Endothelial cell of umbilical vein (primary cell): ENCODE measurements at regions not wholly inside any gene's neighbourhood (a gene's known extent, or its start where the extent isn't known, plus 50 kb on each side); places are given as distances from the start of the nearest gene placed in this dataset.

Source experiments
- BruUV-seq: library from RNA; stranded (reverse); fragments of 400-500 nt; replicated peaks from 2 replicates; lab custom pipeline; 2021; lab: Mats Ljungman, UMichigan
- CTCF ChIA-PET: fragments of 300-600, 350-600 bp; sonication (Branson Sonifier 250); formaldehyde crosslinking; loops from one replicate; lab custom pipeline; 2021; ENCODE audit warnings: antibody characterized with exemption, inconsistent platforms; lab: Charles Lee
- POLR2A ChIA-PET: fragments of 300-600, 350-600 bp; sonication (Branson Sonifier 250); formaldehyde crosslinking; loops from one replicate; lab custom pipeline; 2021; ENCODE audit warnings: antibody characterized with exemption, inconsistent platforms; lab: Charles Lee
- DNase-seq: peaks from one replicate; pipeline ENCODE4 v3.0.0-alpha.2; 2011; ENCODE audit warnings: low read depth, low spot score
- FAIRE-seq: peaks from 2 replicates; lab custom pipeline; 2011; peaks lifted over from hg19 to GRCh38; lab: Jason Lieb, UNC
- H2AFZ ChIP-seq: 2 replicates; pipeline ENCODE4 v1.6.0; 2012; ENCODE audit warnings: low read depth, low read length, control low read depth, inconsistent platforms
- H3K27ac ChIP-seq: 2 replicates; pipeline ENCODE4 v1.5.1; 2011; ENCODE audit warnings: low read depth, mild to moderate bottlenecking, control low read depth, low read length, moderate library complexity; ENCODE audit not compliant: insufficient read depth
- H3K27me3 ChIP-seq, 2 experiments: 2 replicates each; pipeline versions ENCODE4 v1.6.0 to v1.6.1; 2011; ENCODE audit warnings: low read length in 2 of 2, mixed read lengths in 1 of 2; ENCODE audit not compliant: control insufficient read depth in 2 of 2, insufficient read depth in 2 of 2
- H3K36me3 ChIP-seq, 2 experiments: 2 replicates in 1 of 2; 3 replicates in 1 of 2; pipeline ENCODE4 v1.5.1; 2011; ENCODE audit warnings: low read length in 2 of 2, mild to moderate bottlenecking in 1 of 2, moderate library complexity in 1 of 2; ENCODE audit not compliant: control insufficient read depth in 2 of 2, insufficient read depth in 2 of 2; ENCODE audit errors: extremely low read depth in 1 of 2
- H3K4me1 ChIP-seq: 3 replicates; pipeline ENCODE4 v1.5.1; 2011; ENCODE audit warnings: mild to moderate bottlenecking, low read length; ENCODE audit not compliant: control insufficient read depth, insufficient read depth; ENCODE audit errors: extremely low read depth
- H3K4me2 ChIP-seq: 2 replicates; pipeline ENCODE4 v1.6.1; 2011; ENCODE audit warnings: low read length, control low read depth, mixed read lengths; ENCODE audit not compliant: insufficient read depth
- H3K4me3 ChIP-seq, 3 experiments: fragments of 200-600 bp in 1 of 3; sonication (generic), shearing (Covaris generic) in 1 of 3; replicated peaks in 1 of 3; 2 replicates each; pipeline ENCODE4 v1.5.1; 2011 to 2016; ENCODE audit warnings: control low read depth in 3 of 3, low read length in 3 of 3, mild to moderate bottlenecking in 2 of 3, inconsistent platforms in 1 of 3, low read depth in 1 of 3, moderate library complexity in 1 of 3; ENCODE audit not compliant: insufficient read depth in 1 of 3
- H3K79me2 ChIP-seq: 2 replicates; pipeline ENCODE4 v1.6.0; 2012; ENCODE audit warnings: low read length, inconsistent platforms; ENCODE audit not compliant: control insufficient read depth, insufficient read depth
- H3K9ac ChIP-seq: replicated peaks from 2 replicates; pipeline ENCODE3; 2011; ENCODE audit warnings: low read length, control low read depth; ENCODE audit not compliant: insufficient read depth; ENCODE audit errors: extremely low read depth
- H3K9me1 ChIP-seq: replicated peaks from 3 replicates; pipeline ENCODE4 v1.6.0; 2011; ENCODE audit warnings: mild to moderate bottlenecking, low read length; ENCODE audit not compliant: control insufficient read depth, insufficient read depth; ENCODE audit errors: extremely low read depth
- H3K9me3 ChIP-seq: replicated peaks from 2 replicates; pipeline ENCODE4 v1.5.1; 2012; ENCODE audit warnings: low read length, inconsistent platforms; ENCODE audit not compliant: control insufficient read depth, insufficient read depth
- H4K20me1 ChIP-seq: replicated peaks from 2 replicates; pipeline ENCODE3; 2011; ENCODE audit warnings: mild to moderate bottlenecking, low read length; ENCODE audit not compliant: control insufficient read depth, insufficient read depth; ENCODE audit errors: extremely low read depth
- EZH2 ChIP-seq: IDR thresholded peaks from 2 replicates; pipeline ENCODE4 v1.6.1; 2012; ENCODE audit warnings: borderline replicate concordance, low read depth, mild to moderate bottlenecking, moderate library complexity, low read length, inconsistent platforms; ENCODE audit not compliant: severe bottlenecking
- FOS ChIP-seq: IDR thresholded peaks from 2 replicates; pipeline ENCODE4 v1.6.1; 2011; ENCODE audit warnings: mild to moderate bottlenecking, low read length, moderate library complexity, borderline replicate concordance; ENCODE audit not compliant: insufficient read depth
- GATA2 ChIP-seq: IDR thresholded peaks from 2 replicates; pipeline ENCODE4 v1.7.0; 2011; ENCODE audit warnings: low read depth, mild to moderate bottlenecking, moderate library complexity, mixed read lengths, low read length; ENCODE audit not compliant: insufficient read length, insufficient read depth
- JUN ChIP-seq: IDR thresholded peaks from 2 replicates; pipeline ENCODE4 v1.6.1; 2011; ENCODE audit warnings: borderline replicate concordance, low read depth; ENCODE audit not compliant: insufficient read length, insufficient read depth
- MYC ChIP-seq: IDR thresholded peaks from one replicate; pipeline ENCODE4 v1.6.1; 2011; ENCODE audit warnings: mild to moderate bottlenecking, low read depth, low read length
- POLR2A ChIP-seq: IDR thresholded peaks from 2 replicates; pipeline ENCODE4 v1.6.1; 2012; ENCODE audit warnings: low read depth, mild to moderate bottlenecking, control low read depth, low read length
- POLR2AphosphoS5 ChIP-seq: IDR thresholded peaks from 2 replicates; pipeline ENCODE4 v1.6.1; 2012; ENCODE audit warnings: low read depth, mild to moderate bottlenecking, control low read depth, low read length, moderate library complexity; ENCODE audit not compliant: insufficient read depth
- dilution Hi-C: fragments of 300-500 bp; cut with MboI; formaldehyde crosslinking; loops from one replicate; pipeline ENCODE4 v1.15.0; 2019; ENCODE audit warnings: low sequenced_read_pairs; ENCODE audit not compliant: extremely low pct_ligation_motif_present
- intact Hi-C: fragments of 100-400 bp; cut with micrococcal nuclease; formaldehyde crosslinking; loops from one replicate; pipeline ENCODE4 v1.10.0; 2022
- TF ChIP-seq, protein P1 (sequence below): IDR thresholded peaks from 2 replicates; pipeline ENCODE4 v1.6.1; 2011; ENCODE audit not compliant: insufficient read depth, insufficient read length
- TF ChIP-seq, protein P2 (sequence below), 2 donors: IDR thresholded peaks; 1 replicate in 1 of 2; 2 replicates in 1 of 2; pipeline ENCODE4 v1.5.1; 2011; ENCODE audit warnings: low read length in 2 of 2, mild to moderate bottlenecking in 2 of 2, moderate library complexity in 2 of 2, control low read depth in 1 of 2, inconsistent platforms in 1 of 2, low read depth in 1 of 2; ENCODE audit not compliant: insufficient read depth in 1 of 2; ENCODE audit errors: extremely low read depth in 1 of 2

DNA sequence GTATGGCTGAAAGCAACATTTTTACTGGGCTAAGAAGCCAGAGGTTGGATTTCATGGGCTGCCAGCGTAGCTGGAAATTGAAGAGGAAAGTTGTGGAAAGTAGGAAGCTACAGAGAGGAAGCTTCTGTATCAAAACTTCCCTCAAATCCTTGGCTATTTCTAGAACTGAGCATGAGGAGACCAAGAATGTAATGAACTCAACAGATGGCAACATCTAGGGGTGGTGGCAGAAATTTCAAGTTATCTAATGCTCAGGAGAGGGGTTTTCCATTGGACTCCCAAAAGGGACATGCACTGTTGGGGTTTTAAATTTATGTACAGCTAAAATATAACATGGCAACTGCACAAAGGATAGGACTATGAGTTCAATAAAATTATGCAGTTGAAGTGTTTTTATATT, 151.3 kb downstream of the DHRS2 start:
- Histone ChIP-seq H3K9me3 (no peaks in the 10 kb centered on the region), H3K4me3 (no peak overlapping the region), H3K79me2 (no peaks in the 10 kb centered on the region), H3K9ac (no peak overlapping the region), H3K4me1 (no peaks in the 10 kb centered on the region), H3K36me3 (no peaks in the 10 kb centered on the region), H4K20me1 (no peaks in the 10 kb centered on the region), H3K27ac (no peak overlapping the region), H3K9me1 (no peaks in the 10 kb centered on the region), H2AFZ (no peak overlapping the region), H3K4me2 (no peak overlapping the region), H3K27me3 (peaks cover 5 to 7% of the 10 kb centered on the region in 2 experiments)
- FAIRE-seq (no peak), DNase-seq (no peak)
- POLR2A ChIA-PET = no interaction called here
- CTCF ChIA-PET = interaction anchor here (1.0 to 1.8 kb wide), 3 partner anchors 10 to 20 kb away, joined by 3 to 4 read pairs (median 4); no protein-coding TSS in a partner anchor
- intact Hi-C loops = no loop called here
- TF ChIP-seq GATA2 = no peak
- no peak for TF ChIP-seq EZH2
- TF ChIP-seq POLR2AphosphoS5 = no peak
- TF ChIP-seq MYC = no peak
- no peak for TF ChIP-seq JUN
- TF ChIP-seq FOS = no peak
- TF ChIP-seq POLR2A = no peak
- TF ChIP-seq, protein P1, sequence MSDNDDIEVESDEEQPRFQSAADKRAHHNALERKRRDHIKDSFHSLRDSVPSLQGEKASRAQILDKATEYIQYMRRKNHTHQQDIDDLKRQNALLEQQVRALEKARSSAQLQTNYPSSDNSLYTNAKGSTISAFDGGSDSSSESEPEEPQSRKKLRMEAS = no peak
- TF ChIP-seq, protein P2, sequence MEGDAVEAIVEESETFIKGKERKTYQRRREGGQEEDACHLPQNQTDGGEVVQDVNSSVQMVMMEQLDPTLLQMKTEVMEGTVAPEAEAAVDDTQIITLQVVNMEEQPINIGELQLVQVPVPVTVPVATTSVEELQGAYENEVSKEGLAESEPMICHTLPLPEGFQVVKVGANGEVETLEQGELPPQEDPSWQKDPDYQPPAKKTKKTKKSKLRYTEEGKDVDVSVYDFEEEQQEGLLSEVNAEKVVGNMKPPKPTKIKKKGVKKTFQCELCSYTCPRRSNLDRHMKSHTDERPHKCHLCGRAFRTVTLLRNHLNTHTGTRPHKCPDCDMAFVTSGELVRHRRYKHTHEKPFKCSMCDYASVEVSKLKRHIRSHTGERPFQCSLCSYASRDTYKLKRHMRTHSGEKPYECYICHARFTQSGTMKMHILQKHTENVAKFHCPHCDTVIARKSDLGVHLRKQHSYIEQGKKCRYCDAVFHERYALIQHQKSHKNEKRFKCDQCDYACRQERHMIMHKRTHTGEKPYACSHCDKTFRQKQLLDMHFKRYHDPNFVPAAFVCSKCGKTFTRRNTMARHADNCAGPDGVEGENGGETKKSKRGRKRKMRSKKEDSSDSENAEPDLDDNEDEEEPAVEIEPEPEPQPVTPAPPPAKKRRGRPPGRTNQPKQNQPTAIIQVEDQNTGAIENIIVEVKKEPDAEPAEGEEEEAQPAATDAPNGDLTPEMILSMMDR (IDR thresholded peaks at IDR 0.05; ENCODE audit: extremely low read depth in 1 of 2, insufficient read depth in 1 of 2, low read depth in 1 of 2, low read length in 2 of 2) = no peak
- BruUV-seq = no TSS peak
- dilution Hi-C loops = no loop called here
